WI38 (cell line): ENCODE measurements at regions not wholly inside any gene's neighbourhood (a gene's known extent, or its start where the extent isn't known, plus 50 kb on each side); places are given as distances from the start of the nearest gene placed in this dataset.

Source experiments
- H3K4me3 ChIP-seq: 2 replicates; pipeline ENCODE4 v1.5.1; 2011; ENCODE audit warnings: low read depth, mild to moderate bottlenecking, control low read depth, low read length
- CTCF ChIP-seq: IDR thresholded peaks from 2 replicates; pipeline ENCODE4 v1.5.1; 2012; ENCODE audit warnings: low read depth, mild to moderate bottlenecking, control low read depth, low read length

DNA sequence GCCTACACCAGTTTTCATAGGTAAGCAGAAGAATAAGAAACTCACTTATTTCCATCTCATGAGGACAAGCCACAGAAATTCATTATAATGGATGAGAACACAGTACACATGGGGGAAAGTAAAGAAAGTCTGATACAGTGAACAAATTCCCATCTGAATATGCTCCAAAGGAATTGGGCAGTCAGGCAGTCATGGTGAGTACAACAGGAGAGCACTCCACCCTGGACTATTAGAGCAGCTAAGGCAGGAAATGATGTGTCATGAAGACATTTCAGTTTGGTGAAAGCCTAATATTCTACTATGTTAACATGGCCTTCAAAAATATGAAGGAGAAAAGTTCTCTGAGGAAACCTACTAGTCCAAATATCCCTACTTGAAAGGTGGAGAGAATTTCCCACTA is 92.0 kb upstream of the PRDX4 start:
- no peak overlapping the region for H3K4me3 ChIP-seq
- no peak for TF ChIP-seq CTCF

DNA sequence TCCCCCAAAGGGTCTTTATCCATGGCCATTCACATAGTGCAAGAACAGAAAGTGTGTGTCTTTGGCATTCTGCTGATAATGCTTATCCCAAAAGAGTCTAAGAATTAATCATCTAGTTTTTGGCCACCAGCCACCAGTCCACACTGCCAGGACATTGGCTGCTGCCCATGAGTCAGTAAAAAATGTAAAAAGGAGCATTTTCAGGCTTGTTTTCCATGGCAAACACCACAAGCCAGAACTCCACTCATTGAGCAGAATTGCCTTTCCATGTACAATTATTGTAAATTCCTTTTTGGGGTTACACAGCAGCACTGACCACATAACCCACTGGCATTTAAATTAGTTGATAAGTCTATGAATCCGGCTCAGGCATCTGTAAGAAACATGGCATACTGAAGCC is 89.2 kb upstream of the PRDX4 start:
- no peak for TF ChIP-seq CTCF
- no peak overlapping the region for H3K4me3 ChIP-seq

- no peak for TF ChIP-seq CTCF
Measured at GRCh38 chrX:23589496-23589895, 77.8 kb upstream of the PRDX4 start.

GRCh38 chrX:23592741-23593140 is 74.6 kb upstream of the PRDX4 start:
- TF ChIP-seq CTCF: no peak
- H3K4me3 ChIP-seq: no peak overlapping the region

More at GRCh38 chrX:23589496-23589895, 77.8 kb upstream of the PRDX4 start:
- H3K4me3 ChIP-seq: no peak overlapping the region

DNA sequence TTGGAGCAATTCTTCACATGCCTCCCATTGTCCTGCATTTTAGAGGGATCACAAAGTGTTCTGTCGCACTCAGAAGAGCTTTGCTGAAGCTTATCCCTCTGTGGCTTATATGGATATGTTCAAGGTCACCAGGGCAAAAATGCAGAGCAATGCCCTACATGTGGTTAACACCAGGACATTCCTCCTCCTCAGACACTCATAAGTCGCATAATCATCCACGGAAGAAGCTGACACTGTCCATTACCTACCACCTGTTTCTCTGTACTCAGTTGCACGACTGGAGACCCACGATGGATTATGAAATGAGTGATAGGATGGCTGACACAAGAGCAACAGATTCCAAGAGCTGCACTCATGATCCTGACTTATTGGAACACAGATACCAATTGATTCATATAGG is 68.7 kb upstream of the PRDX4 start:
- TF ChIP-seq CTCF: no peak
- H3K4me3 ChIP-seq: no peak overlapping the region

- TF ChIP-seq CTCF: no peak
- H3K4me3 ChIP-seq: no peak overlapping the region
Measured at GRCh38 chrX:23603501-23603900, 63.8 kb upstream of the PRDX4 start.

- H3K4me3 ChIP-seq: no peak overlapping the region
- no peak for TF ChIP-seq CTCF
Measured at GRCh38 chrX:23610495-23610894, 56.8 kb upstream of the PRDX4 start.
